DMS79 (cell line): ENCODE measurements at regions not wholly inside any gene's neighbourhood (a gene's known extent, or its start where the extent isn't known, plus 50 kb on each side); places are given as distances from the start of the nearest gene placed in this dataset.

Experiments used
- DNase-seq: peaks from one replicate; lab custom pipeline; 2025; lab: John Stamatoyannopoulos, UW

- no peak for DNase-seq
Observed at GRCh38 chr3:187975561-187976364, 178.2 kb upstream of the LPP start.

GRCh38 chr3:187976365-187976900 lies 177.5 kb upstream of the LPP start:
- no peak for DNase-seq

GRCh38 chr3:187977659-187978058 lies 176.3 kb upstream of the LPP start:
- DNase-seq, result no peak

- no peak for DNase-seq
Observed at GRCh38 chr3:187978433-187979011, 175.4 kb upstream of the LPP start.

- no peak for DNase-seq
Observed at GRCh38 chr3:187979564-187979963, 174.4 kb upstream of the LPP start.

GRCh38 chr3:187980861-187981260 lies 173.1 kb upstream of the LPP start:
- DNase-seq, result no peak

GRCh38 chr3:187982142-187982541 lies 171.8 kb upstream of the LPP start:
- DNase-seq, result no peak

- no peak for DNase-seq
Observed at GRCh38 chr3:187983484-187984124, 170.4 kb upstream of the LPP start.

- DNase-seq, result no peak
Observed at GRCh38 chr3:187985647-187986046, 168.3 kb upstream of the LPP start.

GRCh38 chr3:187986514-187986934 lies 167.4 kb upstream of the LPP start:
- DNase-seq, result no peak

GRCh38 chr3:187987187-187987586 lies 166.8 kb upstream of the LPP start:
- DNase-seq, result no peak

GRCh38 chr3:187987924-187988323 lies 166.0 kb upstream of the LPP start:
- DNase-seq, result no peak

- DNase-seq, result peak; percentile 56
Observed at GRCh38 chr3:187989575-187990153, 164.3 kb upstream of the LPP start.

GRCh38 chr3:187992609-187993008 lies 161.3 kb upstream of the LPP start:
- no peak for DNase-seq

- no peak for DNase-seq
Observed at GRCh38 chr3:187994221-187995042, 159.5 kb upstream of the LPP start.

GRCh38 chr3:187995043-187995400 lies 158.9 kb upstream of the LPP start:
- no peak for DNase-seq

GRCh38 chr3:187995667-187996066 lies 158.3 kb upstream of the LPP start:
- no peak for DNase-seq

- DNase-seq, result no peak
Observed at GRCh38 chr3:187996609-187997008, 157.3 kb upstream of the LPP start.

GRCh38 chr3:187997490-187997889 lies 156.5 kb upstream of the LPP start:
- no peak for DNase-seq

- no peak for DNase-seq
Observed at GRCh38 chr3:187997946-187998561, 155.9 kb upstream of the LPP start.

- no peak for DNase-seq
Observed at GRCh38 chr3:187998611-187999010, 155.3 kb upstream of the LPP start.
